HEK293 (cell line): ENCODE measurements at regions not wholly inside any gene's neighbourhood (a gene's known extent, or its start where the extent isn't known, plus 50 kb on each side); places are given as distances from the start of the nearest gene placed in this dataset.

Experiments used
- CTCF ChIA-PET: fragments of 350-600 bp; formaldehyde crosslinking; extraction: SDS; loops from one replicate; lab custom pipeline; 2021; ENCODE audit warnings: antibody characterized with exemption; lab: Yijun Ruan, JAX
- POLR2A ChIA-PET: fragments of 300-600 bp; formaldehyde crosslinking; extraction: SDS; loops from one replicate; lab custom pipeline; 2020; ENCODE audit warnings: antibody characterized with exemption, inconsistent platforms; lab: Yijun Ruan, JAX
- H3K27ac ChIP-seq: fragments of 200-500 bp; sonication (Bioruptor generic); 2 replicates; pipeline ENCODE4 v1.5.1; 2014; ENCODE audit warnings: low read depth, low read length, control low read depth, inconsistent platforms; ENCODE audit errors: extremely low read depth
- H3K36me3 ChIP-seq, 2 experiments: fragments of 200-500 bp in 1 of 2; sonication (Bioruptor generic) in 1 of 2; 1 replicate in 1 of 2; 2 replicates in 1 of 2; pipeline ENCODE4 v1.5.1; 2014 to 2017; ENCODE audit warnings: inconsistent platforms in 2 of 2, low read length in 2 of 2; ENCODE audit not compliant: control insufficient read depth in 2 of 2, insufficient read depth in 1 of 2
- H3K4me1 ChIP-seq: fragments of 200-500 bp; sonication (Bioruptor generic); 2 replicates; pipeline ENCODE4 v1.5.1; 2014; ENCODE audit warnings: mild to moderate bottlenecking, low read length, inconsistent platforms; ENCODE audit not compliant: control insufficient read depth, insufficient read depth
- H3K4me3 ChIP-seq: 2 replicates; pipeline ENCODE4 v1.5.1; 2011; ENCODE audit warnings: low read depth, mild to moderate bottlenecking, control low read depth, low read length, moderate library complexity
- H3K9me3 ChIP-seq: fragments of 200-500 bp; sonication (Bioruptor generic); 2 replicates; pipeline ENCODE4 v1.5.1; 2014; ENCODE audit warnings: low read depth, low read length, inconsistent platforms; ENCODE audit not compliant: control insufficient read depth, insufficient read depth
- ATF2 ChIP-seq: fragments of 450-650 bp; formaldehyde crosslinking; IDR thresholded peaks from 2 replicates; pipeline ENCODE4 v1.5.1; 2016; ENCODE audit warnings: missing biosample characterization, missing genetic modification characterization, low read depth
- MEIS1 ChIP-seq: sonication (generic); formaldehyde crosslinking; IDR thresholded peaks from 2 replicates; pipeline ENCODE4 v1.8.1; 2022; ENCODE audit warnings: missing genetic modification reagents, mild to moderate bottlenecking, borderline replicate concordance
- MYNN ChIP-seq: fragments of 450-650 bp; formaldehyde crosslinking; IDR thresholded peaks from 2 replicates; pipeline ENCODE4 v1.5.1; 2016; ENCODE audit warnings: missing biosample characterization, missing genetic modification characterization, borderline replicate concordance
- MZF1 ChIP-seq: fragments of 450-650 bp; formaldehyde crosslinking; IDR thresholded peaks from 2 replicates; pipeline ENCODE4 v1.5.1; 2017; ENCODE audit warnings: missing biosample characterization, missing genetic modification characterization, borderline replicate concordance
- SETDB1 ChIP-seq: IDR thresholded peaks from one replicate; pipeline ENCODE4 v1.6.1; 2017; ENCODE audit warnings: mild to moderate bottlenecking, low read length, moderate library complexity, mixed read lengths; ENCODE audit not compliant: insufficient read length
- ZBTB49 ChIP-seq: fragments of 450-650 bp; formaldehyde crosslinking; IDR thresholded peaks from 2 replicates; pipeline ENCODE4 v1.5.1; 2016; ENCODE audit warnings: missing biosample characterization, missing genetic modification characterization, low read depth
- ZBTB7A ChIP-seq: fragments of 450-650 bp; formaldehyde crosslinking; IDR thresholded peaks from 2 replicates; pipeline ENCODE4 v1.5.1; 2016; ENCODE audit warnings: low read depth, missing biosample characterization, missing genetic modification characterization
- ZFP3 ChIP-seq: fragments of 450-650 bp; formaldehyde crosslinking; IDR thresholded peaks from 2 replicates; pipeline ENCODE4 v1.5.1; 2016; ENCODE audit warnings: low read depth, missing biosample characterization, missing genetic modification characterization
- ZFP69B ChIP-seq: fragments of 450-650 bp; formaldehyde crosslinking; IDR thresholded peaks from 2 replicates; pipeline ENCODE4 v1.5.1; 2016; ENCODE audit warnings: missing biosample characterization, missing genetic modification characterization
- ZNF221 ChIP-seq: fragments of 450-650 bp; formaldehyde crosslinking; IDR thresholded peaks from 2 replicates; pipeline ENCODE4 v1.5.1; 2017; ENCODE audit warnings: missing biosample characterization, missing genetic modification characterization, borderline replicate concordance
- ZNF223 ChIP-seq: fragments of 450-650 bp; formaldehyde crosslinking; IDR thresholded peaks from 2 replicates; pipeline ENCODE4 v1.5.1; 2016; ENCODE audit warnings: missing biosample characterization, missing genetic modification characterization
- ZNF248 ChIP-seq: fragments of 450-650 bp; formaldehyde crosslinking; IDR thresholded peaks from 2 replicates; pipeline ENCODE4 v1.5.1; 2017; ENCODE audit warnings: missing biosample characterization, missing genetic modification characterization
- ZNF280C ChIP-seq: fragments of 450-650 bp; formaldehyde crosslinking; IDR thresholded peaks from 2 replicates; pipeline ENCODE4 v1.5.1; 2016; ENCODE audit warnings: missing biosample characterization, missing genetic modification characterization
- ZNF341 ChIP-seq: fragments of 450-650 bp; formaldehyde crosslinking; IDR thresholded peaks from 2 replicates; pipeline ENCODE4; 2016; ENCODE audit warnings: low read depth, missing biosample characterization, missing genetic modification characterization
- ZNF354C ChIP-seq: fragments of 450-650 bp; formaldehyde crosslinking; IDR thresholded peaks from 2 replicates; pipeline ENCODE4 v1.5.1; 2016; ENCODE audit warnings: missing biosample characterization, missing genetic modification characterization, low read depth, borderline replicate concordance
- ZNF37A ChIP-seq: fragments of 450-650 bp; IDR thresholded peaks from 2 replicates; pipeline ENCODE4 v1.5.1; 2018; ENCODE audit warnings: missing biosample characterization, missing genetic modification characterization
- ZNF529 ChIP-seq: fragments of 450-650 bp; formaldehyde crosslinking; IDR thresholded peaks from 2 replicates; pipeline ENCODE4 v1.5.1; 2017; ENCODE audit warnings: missing genetic modification characterization, missing biosample characterization; ENCODE audit not compliant: insufficient replicate concordance
- ZNF549 ChIP-seq: fragments of 450-650 bp; IDR thresholded peaks from 2 replicates; pipeline ENCODE4 v1.5.1; 2018; ENCODE audit warnings: missing biosample characterization, missing genetic modification characterization, mild to moderate bottlenecking, inconsistent platforms, moderate library complexity
- ZSCAN23 ChIP-seq: fragments of 450-650 bp; formaldehyde crosslinking; IDR thresholded peaks from 2 replicates; pipeline ENCODE4 v1.5.1; 2016; ENCODE audit warnings: missing biosample characterization, missing genetic modification characterization

- POLR2A ChIA-PET, result no interaction called here
- H3K4me1 ChIP-seq, result peaks cover 2% of the 10 kb centered on the region; the same call in 1 of the 2 replicates
- no peak for TF ChIP-seq ZNF529
- TF ChIP-seq MZF1, result no peak
- TF ChIP-seq ZSCAN23 (tag by site-specific recombination), result no peak
- no peak for TF ChIP-seq MYNN (tag by site-specific recombination)
- TF ChIP-seq SETDB1, result no peak
- no peak for TF ChIP-seq ZBTB7A (tag by site-specific recombination)
- TF ChIP-seq ZNF354C (tag by site-specific recombination), result no peak
- no peak for TF ChIP-seq ZNF221
- no peak for TF ChIP-seq ZNF223 (tag by site-specific recombination)
- TF ChIP-seq ZBTB49 (tag by site-specific recombination), result no peak
- no peak for TF ChIP-seq ZNF549
- no peak for TF ChIP-seq ZNF248 (tag by site-specific recombination)
- TF ChIP-seq ZNF280C (tag by site-specific recombination), result no peak
- no peak for TF ChIP-seq ZFP3 (tag by site-specific recombination)
- no peak for TF ChIP-seq ATF2 (tag by site-specific recombination)
- no peak for TF ChIP-seq ZFP69B (tag by site-specific recombination)
- TF ChIP-seq ZNF37A, result no peak
- TF ChIP-seq, all 188 proteins: peak for 0
- H3K9me3 ChIP-seq, result no peaks in the 10 kb centered on the region
- CTCF ChIA-PET, result no interaction called here
- no peaks in the 10 kb centered on the region for H3K36me3 ChIP-seq
- H3K27ac ChIP-seq, result no peak overlapping the region
- H3K4me3 ChIP-seq, result no peak overlapping the region
These were observed 95.1 kb upstream of the SERPINE2 start for GRCh38 chr2:224134003-224134734.

GRCh38 chr2:224133387-224133786 is 94.3 kb upstream of the SERPINE2 start:
- Histone ChIP-seq H3K9me3 (no peaks in the 10 kb centered on the region), H3K36me3 (no peaks in the 10 kb centered on the region), H3K27ac (no peak overlapping the region), H3K4me1 (peaks cover 2% of the 10 kb centered on the region; the same call in 1 of the 2 replicates), H3K4me3 (no peak overlapping the region)
- ChIA-PET CTCF (no interaction called here), POLR2A (no interaction called here)
- TF ChIP-seq ZNF221 (no peak), MEIS1 (CRISPR knock-in tag) (no peak), ZNF341 (tag by site-specific recombination) (no peak), MYNN (tag by site-specific recombination) (no peak)
